ENCODE measurements at regions not wholly inside any gene's neighbourhood (a gene's known extent, or its start where the extent isn't known, plus 50 kb on each side); places are given as distances from the start of the nearest gene placed in this dataset.

GRCh38 chr5:133905424-133905823, 63.0 kb downstream of the C5orf15 start:
- TF ChIP-seq CTCF (conservative IDR thresholded peaks at IDR 0.05) (no peak), ZFX (IDR thresholded peaks at IDR 0.05) (no peak)
